ENCODE measurements at regions not wholly inside any gene's neighbourhood (a gene's known extent, or its start where the extent isn't known, plus 50 kb on each side); places are given as distances from the start of the nearest gene placed in this dataset.

- Histone ChIP-seq H3K36me3 (ENCODE audit: control insufficient read depth, insufficient read depth, low read length) (no peaks in the 10 kb centered on the region), H2AFZ (ENCODE audit: low read depth, low read length) (no peak overlapping the region), H4K20me1 (replicated peaks; ENCODE audit: control insufficient read depth, insufficient read depth, low read length) (no peaks in the 10 kb centered on the region), H3K27me3 (ENCODE audit: control insufficient read depth in 2 of 2, insufficient read depth in 2 of 2, low read length in 2 of 2) (no peaks in the 10 kb centered on the region), H3K9me3 (replicated peaks; ENCODE audit: control insufficient read depth, insufficient read depth, low read depth, low read length) (no peaks in the 10 kb centered on the region), H3K27ac (ENCODE audit: extremely low read depth, low read depth, low read length) (no peak overlapping the region), H3K79me2 (ENCODE audit: control insufficient read depth, insufficient read depth, low read length) (no peaks in the 10 kb centered on the region), H3K4me3 (no peak overlapping the region), H3K4me2 (ENCODE audit: insufficient read depth, low read length) (no peak overlapping the region), H3K4me1 (replicated peaks in 1 of 2; ENCODE audit: control insufficient read depth in 2 of 2, insufficient read depth in 2 of 2, low read length in 2 of 2) (no peaks in the 10 kb centered on the region), H3K9ac (ENCODE audit: insufficient read depth in 1 of 2, low read depth in 2 of 2, low read length in 2 of 2) (no peak overlapping the region), H3K9me1 (ENCODE audit: control insufficient read depth, insufficient read depth, low read length) (no peaks in the 10 kb centered on the region)
- no peak for ATAC-seq
- in situ Hi-C loops (cut with MboI) (no loop called here), intact Hi-C loops (cut with micrococcal nuclease) (loop anchor here (10.0 kb wide), 2 partner anchors 75 to 865 kb away; no protein-coding TSS in a partner anchor)
- 2% methylated on average over 8 of the region's 8 CpGs for WGBS (ENCODE audit: insufficient coverage, low coverage, missing lambda C conversion rate)
- BruUV-seq (replicated peaks): no TSS peak
- DNase-seq (ENCODE audit: extremely low read depth in 1 of 4, low spot score in 3 of 4): no peak
- TF ChIP-seq RNF2 (IDR thresholded peaks at IDR 0.05) (no peak), HMBOX1 (IDR thresholded peaks at IDR 0.05) (no peak), ZNF23 (CRISPR knock-in tag; IDR thresholded peaks at IDR 0.05) (no peak), ZNF717 (CRISPR knock-in tag; IDR thresholded peaks at IDR 0.05) (no peak), FOXA1 (IDR thresholded peaks at IDR 0.05; ENCODE audit: borderline replicate concordance) (no peak), NR4A1 (CRISPR knock-in tag; IDR thresholded peaks at IDR 0.05) (no peak), NR4A1 (tag; IDR thresholded peaks at IDR 0.05) (no peak), ZNF431 (CRISPR knock-in tag; IDR thresholded peaks at IDR 0.05) (no peak), GTF2E2 (tag; IDR thresholded peaks at IDR 0.05) (no peak), MEIS2 (IDR thresholded peaks at IDR 0.05; ENCODE audit: partially characterized antibody) (no peak), SMAD4 (CRISPR knock-in tag; conservative IDR thresholded peaks at IDR 0.05) (no peak), CHD1 (IDR thresholded peaks at IDR 0.05; ENCODE audit: low read length) (no peak), ZFX (CRISPR knock-in tag; IDR thresholded peaks at IDR 0.05) (no peak), PRMT5 (CRISPR knock-in tag; IDR thresholded peaks at IDR 0.05) (no peak), ZNF639 (CRISPR knock-in tag; conservative IDR thresholded peaks at IDR 0.05 in 1 of 2, IDR thresholded peaks at IDR 0.05 in 1 of 2) (no peak), IRF1 (CRISPR knock-in tag; IDR thresholded peaks at IDR 0.05; ENCODE audit: borderline replicate concordance) (no peak), CTBP1 (IDR thresholded peaks at IDR 0.05; ENCODE audit: borderline replicate concordance) (no peak), NFXL1 (CRISPR knock-in tag; IDR thresholded peaks at IDR 0.05) (no peak), ELF4 (CRISPR knock-in tag; IDR thresholded peaks at IDR 0.05) (no peak)
- no peak for FAIRE-seq
- POLR2A ChIA-PET: no interaction called here
- CTCF ChIA-PET (ENCODE audit: low intra/inter-chr PET ratio): no interaction called here
These were observed 85.9 kb downstream of the GPR37 start for GRCh38 chr7:124679586-124680225.

Data from K562 (cell line).